SH-SY5Y (cell line): ENCODE measurements at regions not wholly inside any gene's neighbourhood (a gene's known extent, or its start where the extent isn't known, plus 50 kb on each side); places are given as distances from the start of the nearest gene placed in this dataset.

Experiments used
- GATA2 ChIP-seq: IDR thresholded peaks from 2 replicates; pipeline ENCODE4 v1.6.1; 2011; ENCODE audit warnings: mild to moderate bottlenecking, low read depth, low read length
- GATA3 ChIP-seq: IDR thresholded peaks from 2 replicates; pipeline ENCODE4 v1.6.1; 2011; ENCODE audit warnings: low read depth, mild to moderate bottlenecking, low read length, moderate library complexity

GRCh38 chr3:147514366-147515160 is 105.4 kb downstream of the ZIC1 start:
- TF ChIP-seq GATA2, result no peak
- TF ChIP-seq GATA3, result no peak
